ENCODE measurements at regions not wholly inside any gene's neighbourhood (a gene's known extent, or its start where the extent isn't known, plus 50 kb on each side); places are given as distances from the start of the nearest gene placed in this dataset.

- H3K27me3 ChIP-seq: no peaks in the 10 kb centered on the region
- no peaks in the 10 kb centered on the region for H3K36me3 ChIP-seq
- H3K4me3 ChIP-seq: no peak overlapping the region
- H3K27ac ChIP-seq: no peak overlapping the region
- intact Hi-C loops (cut with DNase I; ENCODE audit: low total_unique reads): no loop called here
- H3K9me3 ChIP-seq: peaks cover 6 to 9% of the 10 kb centered on the region in 2 donors
- H3K4me1 ChIP-seq: no peaks in the 10 kb centered on the region
- no peak for TF ChIP-seq POLR2AphosphoS5 (IDR thresholded peaks at IDR 0.05)
- TF ChIP-seq POLR2A (IDR thresholded peaks at IDR 0.05): no peak
- TF ChIP-seq, protein P1, sequence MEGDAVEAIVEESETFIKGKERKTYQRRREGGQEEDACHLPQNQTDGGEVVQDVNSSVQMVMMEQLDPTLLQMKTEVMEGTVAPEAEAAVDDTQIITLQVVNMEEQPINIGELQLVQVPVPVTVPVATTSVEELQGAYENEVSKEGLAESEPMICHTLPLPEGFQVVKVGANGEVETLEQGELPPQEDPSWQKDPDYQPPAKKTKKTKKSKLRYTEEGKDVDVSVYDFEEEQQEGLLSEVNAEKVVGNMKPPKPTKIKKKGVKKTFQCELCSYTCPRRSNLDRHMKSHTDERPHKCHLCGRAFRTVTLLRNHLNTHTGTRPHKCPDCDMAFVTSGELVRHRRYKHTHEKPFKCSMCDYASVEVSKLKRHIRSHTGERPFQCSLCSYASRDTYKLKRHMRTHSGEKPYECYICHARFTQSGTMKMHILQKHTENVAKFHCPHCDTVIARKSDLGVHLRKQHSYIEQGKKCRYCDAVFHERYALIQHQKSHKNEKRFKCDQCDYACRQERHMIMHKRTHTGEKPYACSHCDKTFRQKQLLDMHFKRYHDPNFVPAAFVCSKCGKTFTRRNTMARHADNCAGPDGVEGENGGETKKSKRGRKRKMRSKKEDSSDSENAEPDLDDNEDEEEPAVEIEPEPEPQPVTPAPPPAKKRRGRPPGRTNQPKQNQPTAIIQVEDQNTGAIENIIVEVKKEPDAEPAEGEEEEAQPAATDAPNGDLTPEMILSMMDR (IDR thresholded peaks at IDR 0.05): no peak
- DNase-seq (ENCODE audit: low spot score in 2 of 2): no peak
Measured at GRCh38 chr2:117056376-117056748, 758.1 kb upstream of the DDX18 start.

DNA sequence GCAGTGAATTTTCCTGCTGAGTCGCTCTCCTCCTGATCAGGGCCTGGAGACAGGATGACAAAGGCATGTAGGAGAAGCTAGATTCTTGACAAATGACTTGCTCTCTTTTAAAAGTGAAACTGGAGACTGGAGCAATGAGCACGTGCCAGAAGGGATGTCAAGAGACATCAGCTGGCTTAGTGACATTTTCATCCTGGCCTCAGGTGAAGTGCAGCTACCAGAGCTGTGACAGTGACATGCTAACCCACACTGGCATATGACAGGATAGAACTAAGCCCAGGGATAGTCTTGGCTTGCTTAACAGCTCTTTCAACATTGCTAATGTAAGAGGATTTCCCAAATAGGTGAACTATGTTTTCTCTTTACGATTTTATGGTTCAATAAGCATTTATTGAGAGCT is 757.5 kb upstream of the DDX18 start:
- TF ChIP-seq POLR2A (IDR thresholded peaks at IDR 0.05) (no peak), POLR2AphosphoS5 (IDR thresholded peaks at IDR 0.05) (no peak)
- TF ChIP-seq, protein P1 (IDR thresholded peaks at IDR 0.05): no peak
- no peaks in the 10 kb centered on the region for H3K36me3 ChIP-seq
- H3K9me3 ChIP-seq: peaks cover 6 to 9% of the 10 kb centered on the region in 2 donors
- no peak overlapping the region for H3K27ac ChIP-seq
- intact Hi-C loops (cut with DNase I; ENCODE audit: low total_unique reads): no loop called here
- H3K27me3 ChIP-seq: no peaks in the 10 kb centered on the region
- H3K4me3 ChIP-seq: no peak overlapping the region
- H3K4me1 ChIP-seq: no peaks in the 10 kb centered on the region
- no peak for DNase-seq (ENCODE audit: low spot score in 2 of 2)

- H3K4me1 ChIP-seq: no peaks in the 10 kb centered on the region
- intact Hi-C loops (cut with DNase I; ENCODE audit: low total_unique reads): no loop called here
- H3K9me3 ChIP-seq: peaks cover 6 to 9% of the 10 kb centered on the region in 2 donors
- no peaks in the 10 kb centered on the region for H3K27me3 ChIP-seq
- no peak overlapping the region for H3K27ac ChIP-seq
- no peak for DNase-seq (ENCODE audit: low spot score in 2 of 2)
- H3K36me3 ChIP-seq: no peaks in the 10 kb centered on the region
- no peak overlapping the region for H3K4me3 ChIP-seq
- TF ChIP-seq, protein P1 (IDR thresholded peaks at IDR 0.05): no peak
- no peak for TF ChIP-seq POLR2A (IDR thresholded peaks at IDR 0.05)
- no peak for TF ChIP-seq POLR2AphosphoS5 (IDR thresholded peaks at IDR 0.05)
Measured at GRCh38 chr2:117058366-117058765, 756.1 kb upstream of the DDX18 start.

DNA sequence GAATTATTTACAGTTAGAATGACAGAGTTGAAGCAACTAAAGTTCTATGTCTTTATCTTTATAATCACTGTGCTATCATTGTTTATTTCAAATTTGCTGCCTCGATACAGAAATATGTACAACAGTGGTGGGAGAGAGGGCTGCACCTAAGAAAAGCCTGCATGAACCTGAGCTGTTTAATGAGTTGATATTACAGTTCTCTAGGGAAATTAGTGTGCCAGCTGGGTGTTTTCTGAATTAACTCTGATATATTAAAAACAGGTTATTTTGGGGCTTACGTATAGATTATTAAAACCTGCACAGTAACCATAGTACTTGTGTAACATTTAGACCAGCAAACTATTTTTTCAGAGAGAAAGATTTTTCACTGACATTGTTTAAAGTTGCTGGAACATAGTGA is 750.5 kb upstream of the DDX18 start:
- Histone ChIP-seq H3K27me3 (no peaks in the 10 kb centered on the region), H3K27ac (no peak overlapping the region), H3K9me3 (no peaks in the 10 kb centered on the region), H3K4me1 (no peaks in the 10 kb centered on the region), H3K4me3 (no peak overlapping the region), H3K36me3 (no peaks in the 10 kb centered on the region)
- intact Hi-C loops (cut with DNase I; ENCODE audit: low total_unique reads): no loop called here
- no peak for DNase-seq (ENCODE audit: low spot score in 2 of 2)
- TF ChIP-seq POLR2AphosphoS5 (IDR thresholded peaks at IDR 0.05): no peak
- TF ChIP-seq POLR2A (IDR thresholded peaks at IDR 0.05): no peak
- TF ChIP-seq, protein P1 (IDR thresholded peaks at IDR 0.05): no peak

GRCh38 chr2:117065912-117066311 is 748.6 kb upstream of the DDX18 start:
- no peak for DNase-seq (ENCODE audit: low spot score in 2 of 2)

More at GRCh38 chr2:117065912-117066311, 748.6 kb upstream of the DDX18 start:
- H3K27me3 ChIP-seq: no peaks in the 10 kb centered on the region
- TF ChIP-seq POLR2A (IDR thresholded peaks at IDR 0.05) (no peak), POLR2AphosphoS5 (IDR thresholded peaks at IDR 0.05) (no peak)
- TF ChIP-seq, protein P1 (IDR thresholded peaks at IDR 0.05): no peak
- no peaks in the 10 kb centered on the region for H3K4me1 ChIP-seq
- no peak overlapping the region for H3K4me3 ChIP-seq
- H3K36me3 ChIP-seq: no peaks in the 10 kb centered on the region
- H3K9me3 ChIP-seq: peaks cover 0 to 2% of the 10 kb centered on the region in 2 donors
- no peak overlapping the region for H3K27ac ChIP-seq
- intact Hi-C loops (cut with DNase I; ENCODE audit: low total_unique reads): no loop called here
